HCT116 (cell line): ENCODE measurements at regions not wholly inside any gene's neighbourhood (a gene's known extent, or its start where the extent isn't known, plus 50 kb on each side); places are given as distances from the start of the nearest gene placed in this dataset.
A peak's percentile ranks its signal among the peaks of the same experiment; 100 is the strongest.

Experiments used
- ATAC-seq: fragments of 200-7000 bp; cut with Tn5 transposase; 2 replicates; pipeline ENCODE4 v1.9.1; 2020; ENCODE audit warnings: mild to moderate bottlenecking, moderate library complexity
- BruUV-seq: library from RNA; stranded (reverse); fragments of 400-500 nt; replicated peaks from 2 replicates; lab custom pipeline; 2021; lab: Mats Ljungman, UMichigan
- CTCF ChIA-PET: fragments of 300-600 bp; sonication (Branson Sonifier 250); formaldehyde crosslinking; loops from one replicate; lab custom pipeline; 2021; ENCODE audit warnings: antibody characterized with exemption; lab: Charles Lee
- POLR2A ChIA-PET: fragments of 300-600, 350-600 bp; sonication (Branson Sonifier 250); formaldehyde crosslinking; loops from one replicate; lab custom pipeline; 2021; ENCODE audit warnings: antibody characterized with exemption; lab: Charles Lee
- RAD21 ChIA-PET, 2 experiments: fragments of 300-600 bp; sonication (Branson Sonifier 250); formaldehyde crosslinking; loops; one replicate each; lab custom pipeline; 2023; ENCODE audit warnings: low total read pairs in 2 of 2; ENCODE audit not compliant: uncharacterized antibody in 2 of 2, unreplicated experiment in 2 of 2, low non-redundant PET in 1 of 2; lab: Charles Lee
- DNase-seq: peaks from one replicate; pipeline ENCODE4 v3.0.0-alpha.2; 2010; ENCODE audit warnings: low read depth, low spot score
- H2AFZ ChIP-seq: fragments of 200-600 bp; shearing (Covaris generic), sonication (generic); 2 replicates; pipeline ENCODE4 v1.6.1; 2017; ENCODE audit warnings: low read depth, mixed run types, mixed read lengths, antibody characterized with exemption, low read length; ENCODE audit not compliant: poor library complexity, severe bottlenecking
- H3K27ac ChIP-seq: 2 replicates; pipeline ENCODE4 v1.5.1; 2012; ENCODE audit warnings: low read depth, low read length
- H3K27me3 ChIP-seq: fragments of 200-600 bp; sonication (generic); 2 replicates; pipeline ENCODE4 v1.6.1; 2016; ENCODE audit warnings: mixed run types, low read length, mixed read lengths; ENCODE audit not compliant: insufficient read depth
- H3K36me3 ChIP-seq, 2 experiments: fragments of 200-500 bp in 1 of 2; fragments of 200-600 bp in 1 of 2; sonication (Bioruptor generic) in 1 of 2; sonication (generic) in 1 of 2; 2 replicates each; pipeline versions ENCODE4 v1.5.1 to v1.6.1; 2014 to 2016; ENCODE audit warnings: low read length in 2 of 2, inconsistent platforms in 1 of 2, mixed read lengths in 1 of 2, mixed run types in 1 of 2; ENCODE audit not compliant: insufficient read depth in 2 of 2, control insufficient read depth in 1 of 2
- H3K4me1 ChIP-seq, 2 experiments: fragments of 200-600 bp in 1 of 2; sonication (generic) in 1 of 2; 2 replicates each; pipeline versions ENCODE4 v1.5.1 to v1.6.1; 2012 to 2017; ENCODE audit warnings: low read length in 2 of 2, inconsistent platforms in 1 of 2, mild to moderate bottlenecking in 1 of 2, mixed read lengths in 1 of 2, mixed run types in 1 of 2, moderate library complexity in 1 of 2; ENCODE audit not compliant: insufficient read depth in 2 of 2, control insufficient read depth in 1 of 2
- H3K4me2 ChIP-seq: fragments of 200-600 bp; sonication (generic); 2 replicates; pipeline ENCODE4 v1.6.1; 2017; ENCODE audit warnings: mixed run types, low read length, mixed read lengths
- H3K4me3 ChIP-seq, 2 experiments: fragments of 200-600 bp in 1 of 2; sonication (generic) in 1 of 2; replicated peaks in 1 of 2; 2 replicates each; pipeline ENCODE4 v1.5.1; 2011 to 2016; ENCODE audit warnings: low read length in 2 of 2, control low read depth in 1 of 2, low read depth in 1 of 2, mild to moderate bottlenecking in 1 of 2, mixed read lengths in 1 of 2, mixed run types in 1 of 2
- H3K79me2 ChIP-seq: fragments of 200-600 bp; sonication (generic); 2 replicates; pipeline ENCODE4 v1.6.1; 2017; ENCODE audit warnings: mild to moderate bottlenecking, mixed run types, low read length, moderate library complexity, mixed read lengths; ENCODE audit not compliant: insufficient read depth
- H3K9ac ChIP-seq: fragments of 200-600 bp; sonication (generic); 2 replicates; pipeline ENCODE4 v1.6.1; 2016; ENCODE audit warnings: low read length, mixed read lengths
- H3K9me2 ChIP-seq: fragments of 200-600 bp; sonication (generic), shearing (Covaris generic); 2 replicates; pipeline ENCODE4 v1.6.1; 2017; ENCODE audit warnings: mixed run types, mild to moderate bottlenecking, moderate library complexity; ENCODE audit not compliant: insufficient read depth
- H3K9me3 ChIP-seq, 2 experiments: fragments of 200-500 bp in 1 of 2; fragments of 200-600 bp in 1 of 2; sonication (Bioruptor generic) in 1 of 2; sonication (generic) in 1 of 2; 2 replicates each; pipeline ENCODE4 v1.6.1; 2014 to 2017; ENCODE audit warnings: low read length in 2 of 2, mixed read lengths in 2 of 2, inconsistent platforms in 1 of 2, low read depth in 1 of 2, mild to moderate bottlenecking in 1 of 2, mixed run types in 1 of 2, moderate library complexity in 1 of 2; ENCODE audit not compliant: control insufficient read depth in 1 of 2, insufficient read depth in 1 of 2
- H4K20me1 ChIP-seq: fragments of 200-600 bp; sonication (generic), shearing (Covaris generic); 2 replicates; pipeline ENCODE4 v1.6.1; 2017; ENCODE audit warnings: mixed run types, mild to moderate bottlenecking, moderate library complexity; ENCODE audit not compliant: insufficient read depth
- CBX3 ChIP-seq: IDR thresholded peaks from 2 replicates; pipeline ENCODE4 v1.6.1; 2012; ENCODE audit warnings: low read depth
- CTCF ChIP-seq, 3 experiments: fragments of 200-600 bp in 1 of 3; sonication (generic) in 1 of 3; IDR thresholded peaks in 2 of 3; conservative IDR thresholded peaks in 1 of 3; 2 replicates each; pipeline ENCODE4 v1.5.1; 2012 to 2017; ENCODE audit warnings: low read depth in 2 of 3, low read length in 2 of 3, antibody characterized with exemption in 1 of 3, borderline replicate concordance in 1 of 3, control low read depth in 1 of 3, mild to moderate bottlenecking in 1 of 3, mixed read lengths in 1 of 3, mixed run types in 1 of 3, moderate library complexity in 1 of 3; ENCODE audit not compliant: insufficient read depth in 1 of 3
- FOSL1 ChIP-seq: IDR thresholded peaks from 2 replicates; pipeline ENCODE4 v1.6.1; 2012; ENCODE audit warnings: low read depth
- JUND ChIP-seq: IDR thresholded peaks from 2 replicates; pipeline ENCODE4 v1.6.1; 2012
- POLR2A ChIP-seq: IDR thresholded peaks from 2 replicates; pipeline ENCODE4 v1.7.0; 2011; ENCODE audit warnings: borderline replicate concordance; ENCODE audit not compliant: insufficient read depth, insufficient read length; ENCODE audit errors: extremely low read depth
- SP1 ChIP-seq: IDR thresholded peaks from 2 replicates; pipeline ENCODE4 v1.6.1; 2012; ENCODE audit warnings: low read depth
- TCF7L2 ChIP-seq: IDR thresholded peaks from 2 replicates; pipeline ENCODE4 v1.7.0; 2011; ENCODE audit warnings: borderline replicate concordance, inconsistent platforms; ENCODE audit not compliant: insufficient read depth, insufficient read length; ENCODE audit errors: extremely low read depth
- intact Hi-C: fragments of 100-400 bp; cut with micrococcal nuclease; formaldehyde crosslinking; loops from 2 replicates; pipeline ENCODE4 v1.10.0; 2022

- no peak for TF ChIP-seq CTCF (IDR thresholded peaks at IDR 0.05 in 2 of 3, conservative IDR thresholded peaks at IDR 0.05 in 1 of 3; ENCODE audit: borderline replicate concordance in 1 of 3, insufficient read depth in 1 of 3, low read depth in 2 of 3, low read length in 2 of 3)
These were observed 77.3 kb upstream of the SH3BP4 start (continued) for GRCh38 chr2:234874347-234875046.

- RAD21 ChIA-PET = no interaction called here
- H3K9me2 ChIP-seq = no peaks in the 10 kb centered on the region
- CTCF ChIA-PET = interaction anchor here (1.4 kb wide), 1 partner anchor 8 kb away, joined by 5 read pairs; no protein-coding TSS in a partner anchor
These were observed 78.0 kb upstream of the SH3BP4 start for GRCh38 chr2:234873828-234874173.

More at GRCh38 chr2:234873828-234874173, 78.0 kb upstream of the SH3BP4 start:
- ATAC-seq (peak; percentile 90), DNase-seq (no peak)
- H3K4me3 ChIP-seq = no peak overlapping the region
- no peaks in the 10 kb centered on the region for H3K36me3 ChIP-seq
- intact Hi-C loops = no loop called here
- peaks cover 13 to 21% of the 10 kb centered on the region in 2 experiments for H3K4me1 ChIP-seq
- BruUV-seq = no TSS peak
- no peak overlapping the region for H2AFZ ChIP-seq
- no peaks in the 10 kb centered on the region for H3K79me2 ChIP-seq
- TF ChIP-seq CTCF (IDR thresholded peaks at IDR 0.05 in 2 of 3, conservative IDR thresholded peaks at IDR 0.05 in 1 of 3; ENCODE audit: borderline replicate concordance in 1 of 3, insufficient read depth in 1 of 3, low read depth in 2 of 3, low read length in 2 of 3) (no peak), FOSL1 (0 out of 2 replicates have a peak, but pooled peaks have one; percentile 22), JUND (peak; percentile 9; the same call in 1 of the 2 replicates), TCF7L2 (peak; percentile 71), POLR2A (no peak), CBX3 (peak; percentile 24; the same call in 1 of the 2 replicates), SP1 (0 out of 2 replicates have a peak, but pooled peaks have one; percentile 13)
- POLR2A ChIA-PET = interaction anchor here (0.9 kb wide), 1 partner anchor 10 kb away, joined by 3 read pairs; no protein-coding TSS in a partner anchor
- H3K9ac ChIP-seq = no peak overlapping the region
- H4K20me1 ChIP-seq = no peaks in the 10 kb centered on the region
- H3K9me3 ChIP-seq = no peaks in the 10 kb centered on the region
- no peaks in the 10 kb centered on the region for H3K27me3 ChIP-seq
- H3K4me2 ChIP-seq = peak overlapping the region; percentile 34
- H3K27ac ChIP-seq = peak overlapping the region; percentile 47
